Fibroblast of skin of right biceps (primary cell): ENCODE measurements at regions not wholly inside any gene's neighbourhood (a gene's known extent, or its start where the extent isn't known, plus 50 kb on each side); places are given as distances from the start of the nearest gene placed in this dataset.
"Not testable (repeated sequence)": the region's sequence is repeated elsewhere in the genome, so short reads cannot be mapped to it uniquely, and the experiment has no call there.

Source experiments
- DNase-seq: peaks from one replicate; pipeline ENCODE4 v3.0.0-alpha.2; 2013

GRCh38 chr2:91574255-91574654 is 2882.8 kb downstream of the RPIA start:
- DNase-seq, result not testable (repeated sequence)

GRCh38 chr2:91575701-91576100 is 2884.2 kb downstream of the RPIA start:
- DNase-seq, result not testable (repeated sequence)

GRCh38 chr2:91577406-91577805 is 2885.9 kb downstream of the RPIA start:
- not testable (repeated sequence) for DNase-seq

GRCh38 chr2:91578678-91579077 is 2887.2 kb downstream of the RPIA start:
- DNase-seq, result not testable (repeated sequence)

- DNase-seq, result not testable (repeated sequence)
Measured at GRCh38 chr2:91579555-91579954, 2888.1 kb downstream of the RPIA start.

GRCh38 chr2:91580043-91580442 is 2888.6 kb downstream of the RPIA start:
- not testable (repeated sequence) for DNase-seq

GRCh38 chr2:91587098-91587497 is 2895.6 kb downstream of the RPIA start:
- not testable (repeated sequence) for DNase-seq

GRCh38 chr2:91587908-91588535 is 2896.5 kb downstream of the RPIA start:
- not testable (repeated sequence) for DNase-seq

GRCh38 chr2:91588782-91589223 is 2897.3 kb downstream of the RPIA start:
- not testable (repeated sequence) for DNase-seq

- not testable (repeated sequence) for DNase-seq
Measured at GRCh38 chr2:91589454-91590328, 2898.2 kb downstream of the RPIA start.

GRCh38 chr2:91590381-91590780 is 2898.9 kb downstream of the RPIA start:
- not testable (repeated sequence) for DNase-seq

GRCh38 chr2:91591066-91591465 is 2899.6 kb downstream of the RPIA start:
- DNase-seq, result not testable (repeated sequence)

GRCh38 chr2:91597436-91597835 is 2906.0 kb downstream of the RPIA start:
- DNase-seq, result not testable (repeated sequence)

GRCh38 chr2:91598519-91598918 is 2907.0 kb downstream of the RPIA start:
- peak; percentile 47 for DNase-seq

GRCh38 chr2:91599000-91599399 is 2907.5 kb downstream of the RPIA start:
- DNase-seq, result peak; percentile 17

GRCh38 chr2:91602860-91603259 is 2911.4 kb downstream of the RPIA start:
- DNase-seq, result not testable (repeated sequence)

GRCh38 chr2:91603996-91604395 is 2912.5 kb downstream of the RPIA start:
- not testable (repeated sequence) for DNase-seq

- not testable (repeated sequence) for DNase-seq
Measured at GRCh38 chr2:91604629-91605028, 2913.2 kb downstream of the RPIA start.

GRCh38 chr2:91623739-91624138 is 2932.3 kb downstream of the RPIA start:
- not testable (repeated sequence) for DNase-seq

- not testable (repeated sequence) for DNase-seq
Measured at GRCh38 chr2:91628471-91628870, 2937.0 kb downstream of the RPIA start.

- DNase-seq, result peak; percentile 58
Measured at GRCh38 chr2:91657193-91657592, 2965.7 kb downstream of the RPIA start.

- DNase-seq, result not testable (repeated sequence)
Measured at GRCh38 chr2:91658336-91658735, 2966.9 kb downstream of the RPIA start.

- not testable (repeated sequence) for DNase-seq
Measured at GRCh38 chr2:91659189-91659916, 2967.9 kb downstream of the RPIA start.
